Naive thymus-derived CD8-positive, alpha-beta T cell (primary cell): ENCODE measurements at regions not wholly inside any gene's neighbourhood (a gene's known extent, or its start where the extent isn't known, plus 50 kb on each side); places are given as distances from the start of the nearest gene placed in this dataset.

Experiments
- ATAC-seq, 2 donors: fragments of 150-1000 bp; cut with Tn5 transposase in 1 of 2; sonication (Bioruptor Pico), chemical (Tn5 transposase) in 1 of 2; 1 replicate in 1 of 2; 2 replicates in 1 of 2; pipeline ENCODE4 v1.10.0; 2021; ENCODE audit warnings: mild to moderate bottlenecking in 2 of 2, moderate library complexity in 2 of 2
- POLR2A ChIA-PET: fragments of 350-600 bp; sonication (Branson Sonifier 250); formaldehyde crosslinking; loops from one replicate; lab custom pipeline; 2021; ENCODE audit warnings: antibody characterized with exemption; lab: Charles Lee
- DNase-seq, 10 donors: peaks; one replicate each; pipeline versions ENCODE4 v3.0.0 to v3.0.0-alpha.2; 2020 to 2022
- H3K27ac Mint-ChIP-seq, 10 donors: one replicate each; pipeline ENCODE4 v1.8.0; 2020 to 2022; ENCODE audit warnings: mild to moderate bottlenecking in 10 of 10, mixed read lengths in 10 of 10, moderate library complexity in 4 of 10, inconsistent platforms in 1 of 10
- H3K27me3 Mint-ChIP-seq, 5 donors: one replicate each; pipeline ENCODE4 v1.8.0; 2021 to 2022; ENCODE audit warnings: mixed read lengths in 5 of 5
- H3K36me3 Mint-ChIP-seq, 3 donors: one replicate each; pipeline ENCODE4 v1.8.0; 2020 to 2022; ENCODE audit warnings: mixed read lengths in 3 of 3, mild to moderate bottlenecking in 2 of 3, inconsistent platforms in 1 of 3
- H3K4me1 Mint-ChIP-seq, 4 donors: one replicate each; pipeline ENCODE4 v1.8.0; 2021 to 2022; ENCODE audit warnings: mixed read lengths in 4 of 4
- H3K4me3 Mint-ChIP-seq, 10 donors: one replicate each; pipeline ENCODE4 v1.8.0; 2020 to 2022; ENCODE audit warnings: mild to moderate bottlenecking in 10 of 10, mixed read lengths in 10 of 10, moderate library complexity in 6 of 10, inconsistent platforms in 1 of 10
- H3K9me3 Mint-ChIP-seq, 9 donors: one replicate each; pipeline ENCODE4 v1.8.0; 2020 to 2022; ENCODE audit warnings: mixed read lengths in 9 of 9, mild to moderate bottlenecking in 3 of 9, inconsistent platforms in 1 of 9, moderate library complexity in 1 of 9

DNA sequence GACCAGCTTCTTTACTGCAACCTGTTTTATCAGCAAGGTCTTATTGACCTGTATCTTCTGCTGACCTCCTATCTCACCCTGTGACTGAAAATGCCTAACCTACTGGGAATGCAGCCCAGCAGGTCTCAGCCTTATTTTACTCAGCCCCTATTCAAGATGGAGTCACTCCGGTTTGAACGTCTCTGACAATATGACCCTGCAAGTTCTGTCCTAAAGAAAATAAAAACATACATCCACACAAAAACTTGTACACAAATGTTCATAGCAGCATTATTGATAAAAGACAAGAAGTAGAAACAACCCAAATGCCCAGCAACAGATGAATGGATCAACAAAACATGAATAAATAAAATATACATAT, 59.5 kb upstream of the FAM9C start:
- no peak overlapping the region for H3K4me3 Mint-ChIP-seq
- no peak for ATAC-seq
- POLR2A ChIA-PET = no interaction called here
- DNase-seq = no peak
- no peaks in the 10 kb centered on the region for H3K36me3 Mint-ChIP-seq
- peaks cover 0 to 1% (median 0%) of the 10 kb centered on the region in 9 donors for H3K9me3 Mint-ChIP-seq
- peak overlapping the region in 1 of 10 donors; percentile 12 for H3K27ac Mint-ChIP-seq
- no peaks in the 10 kb centered on the region for H3K27me3 Mint-ChIP-seq
- H3K4me1 Mint-ChIP-seq = peaks cover 6 to 36% (median 25%) of the 10 kb centered on the region in 4 donors

- DNase-seq (no peak), ATAC-seq (no peak)
- POLR2A ChIA-PET = interaction anchor here (0.5 to 0.6 kb wide), 2 partner anchors 116 to 285 kb away, joined by 4 to 5 read pairs; no protein-coding TSS in a partner anchor
- Mint-ChIP-seq H3K27me3 (no peaks in the 10 kb centered on the region), H3K36me3 (no peaks in the 10 kb centered on the region), H3K4me3 (no peak overlapping the region), H3K9me3 (peaks cover 0 to 1% (median 0%) of the 10 kb centered on the region in 9 donors), H3K27ac (peak overlapping the region in 1 of 10 donors; percentile 85), H3K4me1 (peaks cover 6 to 36% (median 25%) of the 10 kb centered on the region in 4 donors)
These were observed 58.9 kb upstream of the FAM9C start for GRCh38 chrX:13103188-13103913.

DNA sequence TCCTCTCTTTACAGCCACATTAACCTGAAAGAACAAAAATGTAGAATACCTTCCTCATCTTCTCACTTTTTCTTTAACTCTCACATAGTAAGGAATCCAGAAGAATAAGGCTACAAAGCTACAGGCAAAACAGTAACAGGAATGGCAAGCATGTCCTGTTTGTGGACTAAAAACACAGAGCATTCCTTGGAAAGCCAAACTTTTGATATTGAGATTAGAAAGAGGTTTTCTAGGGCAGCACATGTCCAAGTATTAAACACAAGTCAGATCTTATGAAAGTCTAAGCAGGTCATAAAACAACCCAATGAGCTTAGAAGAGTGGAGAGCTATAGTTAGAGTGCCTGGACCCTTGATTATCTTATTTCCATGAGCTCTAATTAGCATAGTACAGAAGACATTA, 58.2 kb upstream of the FAM9C start:
- H3K4me1 Mint-ChIP-seq = peaks cover 6 to 36% (median 25%) of the 10 kb centered on the region in 4 donors
- DNase-seq (no peak), ATAC-seq (no peak)
- H3K4me3 Mint-ChIP-seq = no peak overlapping the region
- H3K27me3 Mint-ChIP-seq = no peaks in the 10 kb centered on the region
- H3K36me3 Mint-ChIP-seq = no peaks in the 10 kb centered on the region
- POLR2A ChIA-PET = interaction anchor here (0.5 to 0.6 kb wide), 2 partner anchors 115 to 284 kb away, joined by 4 to 5 read pairs; no protein-coding TSS in a partner anchor
- H3K27ac Mint-ChIP-seq = peak overlapping the region in 2 of 10 donors; percentile 23 to 85
- H3K9me3 Mint-ChIP-seq = peaks cover 0 to 1% (median 0%) of the 10 kb centered on the region in 9 donors

DNA sequence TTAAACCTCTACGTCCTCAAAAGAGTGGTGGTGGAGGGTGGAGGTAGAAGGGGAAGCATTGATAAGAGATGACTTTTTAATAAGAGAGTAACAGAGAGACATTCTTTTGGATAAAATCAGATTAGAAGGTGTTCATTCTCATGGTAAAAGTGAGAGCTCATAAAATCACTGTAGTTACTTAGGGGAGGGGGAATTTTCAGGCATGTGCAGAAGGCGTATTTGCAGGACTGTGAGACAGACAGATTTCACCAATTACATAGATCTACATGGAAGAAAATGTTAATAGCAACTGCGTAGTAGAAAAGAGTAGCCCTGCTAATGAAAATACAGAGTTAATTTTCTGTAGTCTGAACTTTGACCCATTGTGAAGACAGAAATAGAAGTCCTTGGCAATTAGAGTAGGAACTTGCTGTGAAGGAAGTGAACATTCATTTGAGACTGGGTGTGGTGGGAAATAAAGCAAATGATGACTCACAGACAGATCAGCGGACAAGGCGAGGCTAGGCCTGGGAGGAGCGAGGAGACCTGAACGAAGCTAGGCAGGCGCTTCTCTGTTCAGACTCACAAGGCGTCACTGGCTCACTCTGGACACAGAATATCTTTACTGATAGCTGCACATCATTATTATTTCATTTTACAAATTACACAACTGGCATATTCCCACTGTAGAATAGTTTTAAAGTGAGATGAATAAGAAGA, 57.2 kb upstream of the FAM9C start:
- peak overlapping the region in 6 of 10 donors; percentile 49 to 85 (median 68) for H3K27ac Mint-ChIP-seq
- peaks cover 0 to 1% (median 0%) of the 10 kb centered on the region in 9 donors for H3K9me3 Mint-ChIP-seq
- DNase-seq (peak in 1 of 10 donors; percentile 31), ATAC-seq (peak in 1 of 2 donors; percentile 81)
- H3K4me3 Mint-ChIP-seq = peak overlapping the region in 5 of 10 donors; percentile 1 to 57 (median 48)
- H3K4me1 Mint-ChIP-seq = peaks cover 7 to 44% (median 30%) of the 10 kb centered on the region in 4 donors
- no peaks in the 10 kb centered on the region for H3K27me3 Mint-ChIP-seq
- no peaks in the 10 kb centered on the region for H3K36me3 Mint-ChIP-seq
- POLR2A ChIA-PET = interaction anchor here (0.6 kb wide), 1 partner anchor 622 kb away, joined by 3 read pairs; no protein-coding TSS in a partner anchor

GRCh38 chrX:13099121-13099520, 54.7 kb upstream of the FAM9C start:
- Mint-ChIP-seq H3K27ac (peak overlapping the region in 4 of 10 donors; percentile 1 to 85 (median 58)), H3K4me3 (no peak overlapping the region), H3K4me1 (peaks cover 8 to 65% (median 42%) of the 10 kb centered on the region in 4 donors), H3K27me3 (no peaks in the 10 kb centered on the region), H3K36me3 (no peaks in the 10 kb centered on the region), H3K9me3 (peaks cover 0 to 1% (median 0%) of the 10 kb centered on the region in 9 donors)
- no peak for ATAC-seq
- DNase-seq = no peak
- POLR2A ChIA-PET = no interaction called here

DNA sequence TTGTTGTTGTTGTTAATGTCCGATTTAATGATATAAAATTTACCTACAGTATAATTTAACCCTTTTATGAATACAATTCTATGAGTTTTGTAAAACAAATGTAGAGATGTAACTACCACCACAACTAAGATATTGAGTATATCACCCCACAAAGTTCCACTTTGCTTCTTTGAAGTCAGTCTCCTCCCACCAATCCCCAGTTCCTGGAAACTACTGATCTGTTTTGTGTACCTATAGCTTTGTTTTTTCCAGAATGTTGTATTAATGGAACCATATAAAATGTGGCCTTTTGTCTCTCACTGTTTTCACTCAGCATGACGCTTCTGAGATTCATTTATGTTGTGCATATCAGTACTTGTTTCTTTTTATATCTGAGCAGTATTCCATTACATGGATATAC, 52.3 kb upstream of the FAM9C start:
- no peaks in the 10 kb centered on the region for H3K27me3 Mint-ChIP-seq
- H3K9me3 Mint-ChIP-seq = peaks cover 0 to 4% (median 0%) of the 10 kb centered on the region in 9 donors
- H3K27ac Mint-ChIP-seq = peak overlapping the region in 4 of 10 donors; percentile 12 to 82 (median 54)
- peak overlapping the region in 1 of 10 donors; percentile 11 for H3K4me3 Mint-ChIP-seq
- POLR2A ChIA-PET = no interaction called here
- DNase-seq (no peak), ATAC-seq (no peak)
- no peaks in the 10 kb centered on the region for H3K36me3 Mint-ChIP-seq
- H3K4me1 Mint-ChIP-seq = peaks cover 18 to 78% (median 61%) of the 10 kb centered on the region in 4 donors

DNA sequence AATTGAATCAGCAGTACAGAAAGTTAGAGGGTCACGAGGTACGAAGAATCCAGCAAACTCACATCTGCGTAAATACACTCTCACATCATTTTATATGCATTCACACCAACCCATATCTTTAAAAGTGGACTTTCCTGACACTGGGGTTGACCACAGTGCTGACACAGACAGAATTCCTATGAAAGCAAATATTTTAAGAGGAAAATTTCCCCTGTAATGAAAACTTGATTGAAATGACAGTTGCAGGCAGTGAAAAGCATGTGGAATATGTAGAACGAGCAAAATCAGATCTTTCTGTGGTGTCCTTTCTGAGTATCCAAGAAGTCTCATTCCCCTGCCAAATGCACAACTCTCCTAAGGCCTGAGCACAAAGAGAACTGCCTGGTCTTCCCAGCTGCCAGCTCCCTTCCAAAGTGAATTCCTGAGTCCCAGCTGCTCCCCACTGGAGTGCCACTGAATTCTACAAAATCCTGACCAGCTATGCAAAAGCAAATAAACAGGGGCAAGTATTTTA, 50.5 kb upstream of the FAM9C start:
- H3K4me3 Mint-ChIP-seq = peak overlapping the region in 5 of 10 donors; percentile 9 to 53 (median 22)

DNA sequence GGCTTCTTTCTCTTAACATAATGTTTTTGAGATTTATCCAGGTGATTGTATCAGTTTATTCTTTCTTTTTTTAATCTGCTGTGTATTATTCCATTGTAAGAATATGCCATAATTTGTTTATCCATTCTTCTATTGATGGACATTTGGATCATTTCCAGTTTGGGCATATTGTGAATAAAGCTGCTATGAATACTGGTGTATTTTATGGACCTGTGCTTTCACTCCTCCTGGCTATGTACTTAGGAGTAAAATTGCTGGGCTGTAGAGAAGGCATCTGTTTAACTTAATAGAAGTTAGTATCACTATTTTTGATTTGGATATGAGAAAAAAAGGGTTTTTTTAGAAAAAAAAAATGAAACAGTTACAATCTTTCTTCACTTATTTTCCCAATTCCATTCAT, 50.0 kb upstream of the FAM9C start:
- POLR2A ChIA-PET = interaction anchor here (13.7 kb wide), 1 partner anchor 146 kb away, joined by 238 read pairs; no protein-coding TSS in a partner anchor
- Mint-ChIP-seq H3K27ac (peak overlapping the region; percentile 14 to 98 (median 92)), H3K9me3 (peaks cover 0 to 4% (median 0%) of the 10 kb centered on the region in 9 donors), H3K4me1 (peaks cover 19 to 80% (median 65%) of the 10 kb centered on the region in 4 donors), H3K27me3 (no peaks in the 10 kb centered on the region), H3K36me3 (no peaks in the 10 kb centered on the region), H3K4me3 (peak overlapping the region in 3 of 10 donors; percentile 43 to 85 (median 70))
- no peak for DNase-seq
- no peak for ATAC-seq

More for the DNA sequence above, 50.5 kb upstream of the FAM9C start:
- Mint-ChIP-seq H3K36me3 (no peaks in the 10 kb centered on the region), H3K27me3 (no peaks in the 10 kb centered on the region), H3K27ac (peak overlapping the region in 9 of 10 donors; percentile 56 to 98 (median 88)), H3K4me1 (peaks cover 19 to 81% (median 66%) of the 10 kb centered on the region in 4 donors), H3K9me3 (peaks cover 0 to 4% (median 0%) of the 10 kb centered on the region in 9 donors)
- no peak for DNase-seq
- POLR2A ChIA-PET = no interaction called here
- no peak for ATAC-seq
